GM12878 (cell line): ENCODE measurements at regions not wholly inside any gene's neighbourhood (a gene's known extent, or its start where the extent isn't known, plus 50 kb on each side); places are given as distances from the start of the nearest gene placed in this dataset.

ENCODE experiments used
- ATAC-seq: fragments of 200-7000 bp; cut with Tn5 transposase; 3 replicates; pipeline ENCODE4 v1.9.1; 2020; ENCODE audit warnings: mild to moderate bottlenecking, moderate library complexity
- BruUV-seq: library from RNA; stranded (reverse); fragments of 400-500 nt; replicated peaks from 2 replicates; lab custom pipeline; 2021; lab: Mats Ljungman, UMichigan
- CTCF ChIA-PET: fragments of 300-600 bp; sonication (Branson Sonifier 250); formaldehyde crosslinking; extraction: SDS; loops from one replicate; lab custom pipeline; 2021; ENCODE audit warnings: inconsistent platforms; lab: Yijun Ruan, JAX
- POLR2A ChIA-PET: fragments of 350-600 bp; formaldehyde crosslinking; extraction: SDS; loops from one replicate; lab custom pipeline; 2021; ENCODE audit warnings: inconsistent platforms; lab: Charles Lee
- RAD21 ChIA-PET: fragments of 300-600 bp; sonication (Branson Sonifier 250); formaldehyde crosslinking; loops from one replicate; lab custom pipeline; 2023; ENCODE audit warnings: antibody characterized with exemption; ENCODE audit not compliant: unreplicated experiment; lab: Charles Lee
- SMC1A ChIA-PET: fragments of 300-600 bp; sonication (Branson Sonifier 250); formaldehyde crosslinking; loops from one replicate; lab custom pipeline; 2023; ENCODE audit not compliant: unreplicated experiment, uncharacterized antibody; lab: Charles Lee
- DNase-seq: peaks from one replicate; pipeline ENCODE4 v3.0.0-alpha.2; 2011; ENCODE audit warnings: low read depth, low spot score
- FAIRE-seq: peaks from 3 replicates; lab custom pipeline; 2011; peaks lifted over from hg19 to GRCh38; lab: Jason Lieb, UNC
- H2AFZ ChIP-seq: 2 replicates; pipeline ENCODE4 v1.6.0; 2011; ENCODE audit warnings: low read depth, low read length, control low read depth; ENCODE audit not compliant: control insufficient read depth
- H3K27ac ChIP-seq: 2 replicates; pipeline ENCODE4 v1.5.1; 2011; ENCODE audit warnings: control low read depth; ENCODE audit not compliant: control insufficient read depth, insufficient read depth
- H3K27me3 ChIP-seq, 2 experiments: replicated peaks in 1 of 2; 2 replicates each; pipeline versions ENCODE4 v1.6.0 to v1.6.1; 2011; ENCODE audit warnings: low read length in 1 of 2; ENCODE audit not compliant: control insufficient read depth in 2 of 2, insufficient read depth in 2 of 2
- H3K36me3 ChIP-seq, 2 experiments: 2 replicates each; pipeline ENCODE4 v1.5.1; 2011; ENCODE audit warnings: low read length in 1 of 2; ENCODE audit not compliant: control insufficient read depth in 2 of 2, insufficient read depth in 2 of 2
- H3K4me1 ChIP-seq: 2 replicates; pipeline ENCODE4 v1.6.1; 2011; ENCODE audit warnings: mild to moderate bottlenecking, low read length, moderate library complexity, mixed read lengths; ENCODE audit not compliant: control insufficient read depth, insufficient read depth
- H3K4me2 ChIP-seq: 2 replicates; pipeline ENCODE4 v1.6.0; 2011; ENCODE audit warnings: control low read depth; ENCODE audit not compliant: control insufficient read depth, insufficient read depth
- H3K4me3 ChIP-seq: fragments of 200-600 bp; sonication (generic); 2 replicates; pipeline ENCODE4 v1.5.1; 2016
- H3K79me2 ChIP-seq: 2 replicates; pipeline ENCODE4 v1.6.0; 2011; ENCODE audit warnings: low read length; ENCODE audit not compliant: control insufficient read depth, insufficient read depth
- H3K9ac ChIP-seq: 2 replicates; pipeline ENCODE4 v1.8.0; 2011; ENCODE audit warnings: low read length, control low read depth, mixed read lengths; ENCODE audit not compliant: control insufficient read depth, insufficient read depth
- H3K9me3 ChIP-seq: replicated peaks from 3 replicates; pipeline ENCODE4 v1.5.1; 2011; ENCODE audit warnings: mild to moderate bottlenecking, low read length; ENCODE audit not compliant: control insufficient read depth, insufficient read depth
- H4K20me1 ChIP-seq: 2 replicates; pipeline ENCODE4 v1.6.0; 2011; ENCODE audit not compliant: control insufficient read depth, insufficient read depth
- BACH1 ChIP-seq: fragments of 450-650 bp; IDR thresholded peaks from 2 replicates; pipeline ENCODE4 v1.6.1; 2017; ENCODE audit warnings: mild to moderate bottlenecking, borderline replicate concordance
- CREM ChIP-seq: IDR thresholded peaks from 2 replicates; pipeline ENCODE4 v1.6.1; 2014; ENCODE audit warnings: antibody characterized with exemption, low read depth
- EGR1 ChIP-seq, 2 experiments: IDR thresholded peaks; 1 replicate in 1 of 2; 2 replicates in 1 of 2; pipeline ENCODE4 v1.6.1; 2011 to 2012; ENCODE audit warnings: low read depth in 2 of 2, low read length in 2 of 2, borderline replicate concordance in 1 of 2, mild to moderate bottlenecking in 1 of 2, moderate library complexity in 1 of 2
- GABPA ChIP-seq: IDR thresholded peaks from 2 replicates; pipeline ENCODE4 v1.6.1; 2014; ENCODE audit warnings: antibody characterized with exemption, low read depth, mild to moderate bottlenecking, inconsistent platforms
- IKZF1 ChIP-seq: fragments of 450-650 bp; conservative IDR thresholded peaks from 2 replicates; pipeline ENCODE4 v1.6.1; 2017; ENCODE audit warnings: antibody characterized with exemption, mild to moderate bottlenecking
- IRF4 ChIP-seq: IDR thresholded peaks from 2 replicates; pipeline ENCODE4 v1.6.1; 2011; ENCODE audit warnings: low read depth, low read length
- RELA ChIP-seq: fragments of 450-650 bp; IDR thresholded peaks from 2 replicates; pipeline ENCODE4 v1.8.0; 2014; ENCODE audit warnings: borderline replicate concordance; ENCODE audit not compliant: partially characterized antibody
- SIX5 ChIP-seq: IDR thresholded peaks from 2 replicates; pipeline ENCODE4 v1.6.1; 2011; ENCODE audit warnings: mild to moderate bottlenecking, low read depth, low read length, moderate library complexity; ENCODE audit not compliant: severe bottlenecking
- SMC3 ChIP-seq: IDR thresholded peaks from 2 replicates; pipeline ENCODE4 v1.6.1; 2011; ENCODE audit warnings: low read length, improper control_type of control experiment, borderline replicate concordance
- STAT1 ChIP-seq: fragments of 450-650 bp; conservative IDR thresholded peaks from 2 replicates; pipeline ENCODE4 v1.6.1; 2014; ENCODE audit warnings: antibody characterized with exemption, mild to moderate bottlenecking
- ZZZ3 ChIP-seq: IDR thresholded peaks from 2 replicates; pipeline ENCODE4 v1.6.1; 2011; ENCODE audit warnings: low read depth; ENCODE audit not compliant: control insufficient read depth, insufficient read length
- WGBS: methylation state at CpG from one replicate; pipeline ENCODE4 v1.1.6; 2016; ENCODE audit warnings: low lambda C conversion rate; ENCODE audit not compliant: insufficient replicate concordance, insufficient coverage; ENCODE audit errors: missing lambda C conversion rate; 5-methylcytosine and 5-hydroxymethylcytosine counted together
- in situ Hi-C: fragments of 300-500 bp; cut with MboI; formaldehyde crosslinking; loops from 9 replicates; pipeline ENCODE4 v1.14.3; 2018; ENCODE audit warnings: mixed read lengths
- intact Hi-C: fragments of 100-400 bp; cut with micrococcal nuclease; formaldehyde crosslinking; loops from one replicate; pipeline ENCODE4 v1.14.2; 2022; ENCODE audit not compliant: unreplicated experiment

- H3K9me3 ChIP-seq, result no peaks in the 10 kb centered on the region
- no peak overlapping the region for H3K27ac ChIP-seq
- in situ Hi-C loops, result no loop called here
- no peaks in the 10 kb centered on the region for H3K79me2 ChIP-seq
- no peaks in the 10 kb centered on the region for H3K36me3 ChIP-seq
- no TSS peak for BruUV-seq
- WGBS, result 13% methylated on average over 5 of the region's 5 CpGs
- no peak overlapping the region for H2AFZ ChIP-seq
- intact Hi-C loops, result no loop called here
- H3K4me1 ChIP-seq, result no peaks in the 10 kb centered on the region
- no peak for ATAC-seq
- no peak overlapping the region for H3K9ac ChIP-seq
- SMC1A ChIA-PET, result interaction anchor here (0.6 to 1.2 kb wide), 2 partner anchors 18 to 211 kb away, joined by 3 to 4 read pairs; no protein-coding TSS in a partner anchor
- FAIRE-seq, result no peak
- TF ChIP-seq RELA (no peak), EGR1 (IDR thresholded peaks at IDR 0.05; ENCODE audit: borderline replicate concordance in 1 of 2, low read depth in 2 of 2, low read length in 2 of 2) (no peak)
- no peaks in the 10 kb centered on the region for H3K27me3 ChIP-seq
- H3K4me3 ChIP-seq, result no peak overlapping the region
- POLR2A ChIA-PET, result no interaction called here
- H3K4me2 ChIP-seq, result no peak overlapping the region
- CTCF ChIA-PET, result no interaction called here
- H4K20me1 ChIP-seq, result no peaks in the 10 kb centered on the region
- DNase-seq, result no peak
- RAD21 ChIA-PET, result no interaction called here
Measured at GRCh38 chr5:39505791-39506190, 81.0 kb upstream of the DAB2 start.

DNA sequence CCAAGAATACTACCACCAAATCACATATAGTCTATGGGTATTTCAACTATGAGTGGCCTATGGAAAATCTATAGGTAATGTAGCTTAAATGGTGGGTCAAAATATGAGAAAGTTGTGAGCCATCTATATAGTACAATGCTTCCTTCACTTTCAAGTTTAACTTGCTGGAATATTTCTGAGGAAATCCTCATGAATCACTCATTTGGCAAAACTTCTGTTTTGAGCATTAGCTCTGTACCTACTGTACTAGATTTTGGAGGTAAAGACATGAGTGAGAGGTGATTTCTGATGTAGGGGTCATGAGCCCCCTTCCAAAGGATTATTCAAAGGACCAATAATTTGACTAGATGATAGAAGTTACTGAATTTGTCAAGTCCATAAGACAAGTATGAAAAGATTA, 80.6 kb upstream of the DAB2 start:
- no peak overlapping the region for H3K4me2 ChIP-seq
- no peak overlapping the region for H3K9ac ChIP-seq
- ChIA-PET POLR2A (no interaction called here), CTCF (interaction anchor here (0.6 to 1.0 kb wide), 2 partner anchors 87 to 129 kb away, joined by 3 read pairs; no protein-coding TSS in a partner anchor), RAD21 (no interaction called here), SMC1A (interaction anchor here (0.6 to 1.2 kb wide), 2 partner anchors 18 to 212 kb away, joined by 3 to 4 read pairs; no protein-coding TSS in a partner anchor)
- H2AFZ ChIP-seq, result no peak overlapping the region
- no peak overlapping the region for H3K27ac ChIP-seq
- H3K9me3 ChIP-seq, result no peaks in the 10 kb centered on the region
- ATAC-seq (no peak), FAIRE-seq (no peak), DNase-seq (no peak)
- H3K4me3 ChIP-seq, result no peak overlapping the region
- no TSS peak for BruUV-seq
- no peak for TF ChIP-seq STAT1
- TF ChIP-seq BACH1, result no peak
- TF ChIP-seq SMC3, result no peak
- no peak for TF ChIP-seq CREM
- TF ChIP-seq ZZZ3, result no peak
- no peak for TF ChIP-seq IKZF1
- TF ChIP-seq GABPA, result no peak
- no peak for TF ChIP-seq IRF4
- TF ChIP-seq SIX5, result no peak
- no peaks in the 10 kb centered on the region for H3K79me2 ChIP-seq
- no peaks in the 10 kb centered on the region for H4K20me1 ChIP-seq
- no peaks in the 10 kb centered on the region for H3K27me3 ChIP-seq
- in situ Hi-C loops (no loop called here), intact Hi-C loops (no loop called here)
- H3K4me1 ChIP-seq, result no peaks in the 10 kb centered on the region
- H3K36me3 ChIP-seq, result no peaks in the 10 kb centered on the region
